Kidney capillary endothelial cell (primary cell): ENCODE measurements at regions not wholly inside any gene's neighbourhood (a gene's known extent, or its start where the extent isn't known, plus 50 kb on each side); places are given as distances from the start of the nearest gene placed in this dataset.
"Not testable (repeated sequence)": the region's sequence is repeated elsewhere in the genome, so short reads cannot be mapped to it uniquely, and the experiment has no call there.

Source experiments
- DNase-seq: peaks from one replicate; pipeline ENCODE4 v3.0.0-alpha.2; 2018; ENCODE audit warnings: low spot score

GRCh38 chrX:40245488-40246071 is 147.8 kb upstream of the BCOR start:
- DNase-seq, result no peak

- DNase-seq, result peak; percentile 57
Observed at GRCh38 chrX:40244980-40245379, 147.2 kb upstream of the BCOR start.

- DNase-seq, result no peak
Observed at GRCh38 chrX:40243755-40244515, 146.2 kb upstream of the BCOR start.

- no peak for DNase-seq
Observed at GRCh38 chrX:40240844-40241243, 143.1 kb upstream of the BCOR start.

- DNase-seq, result no peak
Observed at GRCh38 chrX:40237731-40238178, 140.0 kb upstream of the BCOR start.

- no peak for DNase-seq
Observed at GRCh38 chrX:40230646-40231045, 132.9 kb upstream of the BCOR start.

- DNase-seq, result no peak
Observed at GRCh38 chrX:40227125-40227524, 129.4 kb upstream of the BCOR start.

GRCh38 chrX:40224658-40225057 is 126.9 kb upstream of the BCOR start:
- DNase-seq, result no peak

- not testable (repeated sequence) for DNase-seq
Observed at GRCh38 chrX:40222612-40223011, 124.9 kb upstream of the BCOR start.

GRCh38 chrX:40213092-40213491 is 115.3 kb upstream of the BCOR start:
- DNase-seq, result no peak

GRCh38 chrX:40209951-40210617 is 112.3 kb upstream of the BCOR start:
- no peak for DNase-seq

- DNase-seq, result peak; percentile 10
Observed at GRCh38 chrX:40207626-40208025, 109.9 kb upstream of the BCOR start.

GRCh38 chrX:40205471-40205870 is 107.7 kb upstream of the BCOR start:
- DNase-seq, result no peak

- no peak for DNase-seq
Observed at GRCh38 chrX:40202456-40202855, 104.7 kb upstream of the BCOR start.

GRCh38 chrX:40201329-40201885 is 103.6 kb upstream of the BCOR start:
- DNase-seq, result no peak

- DNase-seq, result no peak
Observed at GRCh38 chrX:40199704-40200103, 101.9 kb upstream of the BCOR start.

- no peak for DNase-seq
Observed at GRCh38 chrX:40197071-40197470, 99.3 kb upstream of the BCOR start.

- DNase-seq, result no peak
Observed at GRCh38 chrX:40195368-40195767, 97.6 kb upstream of the BCOR start.

GRCh38 chrX:40192196-40192595 is 94.4 kb upstream of the BCOR start:
- no peak for DNase-seq

GRCh38 chrX:40189637-40190036 is 91.9 kb upstream of the BCOR start:
- no peak for DNase-seq

- DNase-seq, result no peak
Observed at GRCh38 chrX:40188573-40189417, 91.0 kb upstream of the BCOR start.

- no peak for DNase-seq
Observed at GRCh38 chrX:40184968-40185367, 87.2 kb upstream of the BCOR start.
